Retinal pigment epithelial cell (primary cell): ENCODE measurements at regions not wholly inside any gene's neighbourhood (a gene's known extent, or its start where the extent isn't known, plus 50 kb on each side); places are given as distances from the start of the nearest gene placed in this dataset.
"Not testable (repeated sequence)": the region's sequence is repeated elsewhere in the genome, so short reads cannot be mapped to it uniquely, and the experiment has no call there.

Source experiments
- DNase-seq: peaks from one replicate; pipeline ENCODE4 v3.0.0-alpha.2; 2010; ENCODE audit warnings: low read depth
- H3K4me3 ChIP-seq: 2 replicates; pipeline ENCODE4 v1.5.1; 2011; ENCODE audit warnings: mild to moderate bottlenecking, low read length, control low read depth, moderate library complexity
- CTCF ChIP-seq: conservative IDR thresholded peaks from 2 replicates; pipeline ENCODE4 v1.5.1; 2011; ENCODE audit warnings: low read depth, low read length, control low read depth, inconsistent platforms

- TF ChIP-seq CTCF: no peak
- no peak overlapping the region for H3K4me3 ChIP-seq
- DNase-seq: no peak
Measured at GRCh38 chr5:125088522-125089105, 342.2 kb upstream of the ZNF608 start.

- not testable (repeated sequence) for H3K4me3 ChIP-seq
Measured at GRCh38 chr5:125092138-125092537, 345.7 kb upstream of the ZNF608 start.

GRCh38 chr5:125093776-125094175, 347.3 kb upstream of the ZNF608 start:
- H3K4me3 ChIP-seq: no peak overlapping the region
- no peak for TF ChIP-seq CTCF
- DNase-seq: peak; percentile 62

More at GRCh38 chr5:125092138-125092537, 345.7 kb upstream of the ZNF608 start:
- not testable (repeated sequence) for DNase-seq

- no peak for DNase-seq
- TF ChIP-seq CTCF: no peak
Measured at GRCh38 chr5:125100342-125100741, 353.9 kb upstream of the ZNF608 start.

GRCh38 chr5:125100951-125101350, 354.5 kb upstream of the ZNF608 start:
- TF ChIP-seq CTCF: no peak
- no peak overlapping the region for H3K4me3 ChIP-seq

More at GRCh38 chr5:125100342-125100741, 353.9 kb upstream of the ZNF608 start:
- H3K4me3 ChIP-seq: no peak overlapping the region

GRCh38 chr5:125103459-125103858, 357.0 kb upstream of the ZNF608 start:
- DNase-seq: peak; percentile 58
- TF ChIP-seq CTCF: no peak
- H3K4me3 ChIP-seq: no peak overlapping the region

More at GRCh38 chr5:125100951-125101350, 354.5 kb upstream of the ZNF608 start:
- DNase-seq: no peak

- no peak for DNase-seq
- TF ChIP-seq CTCF: no peak
- no peak overlapping the region for H3K4me3 ChIP-seq
Measured at GRCh38 chr5:125106271-125106670, 359.8 kb upstream of the ZNF608 start.
